ENCODE measurements at regions not wholly inside any gene's neighbourhood (a gene's known extent, or its start where the extent isn't known, plus 50 kb on each side); places are given as distances from the start of the nearest gene placed in this dataset.
"Not testable (repeated sequence)": the region's sequence is repeated elsewhere in the genome, so short reads cannot be mapped to it uniquely, and the experiment has no call there.

DNA sequence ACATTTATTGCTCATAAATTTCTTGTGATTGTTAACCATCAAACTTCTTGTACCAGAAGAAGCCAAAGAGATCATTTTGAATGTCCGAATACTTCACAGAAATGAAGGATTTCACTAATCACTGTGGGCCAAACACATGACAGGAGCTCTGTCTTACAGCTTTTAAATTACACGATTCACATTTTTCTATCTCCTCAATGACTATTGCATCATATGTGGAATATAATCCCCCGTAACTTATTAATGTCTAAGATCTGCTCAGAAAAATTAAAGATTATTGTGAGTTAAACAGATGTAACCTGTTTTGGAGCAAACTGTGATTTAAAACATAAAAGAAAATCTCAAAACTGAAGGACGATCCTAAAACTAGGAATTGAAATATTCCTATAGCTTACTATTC is 645.2 kb upstream of the COX7C start:
- no peaks in the 10 kb centered on the region for H3K9me3 Mint-ChIP-seq
- H3K4me1 Mint-ChIP-seq: no peaks in the 10 kb centered on the region
- H4K20me1 ChIP-seq (ENCODE audit: low read depth): no peaks in the 10 kb centered on the region
- no peak for TF ChIP-seq CTCF (IDR thresholded peaks at IDR 0.05)
- no peaks in the 10 kb centered on the region for H3F3A ChIP-seq (ENCODE audit: low read depth)
- no peak overlapping the region for H3K27ac Mint-ChIP-seq
- H3K4me3 ChIP-seq: no peak overlapping the region
- H3K79me2 ChIP-seq (ENCODE audit: low read depth): no peaks in the 10 kb centered on the region
- H3K4me1 ChIP-seq: no peaks in the 10 kb centered on the region
- no peak overlapping the region for H3K4me3 Mint-ChIP-seq
- H3K27ac ChIP-seq: no peak overlapping the region
- no peaks in the 10 kb centered on the region for H3K27me3 Mint-ChIP-seq (ENCODE audit: insufficient read depth, low read depth)
- no peak for DNase-seq (ENCODE audit: low spot score)
- H3K9me3 ChIP-seq (ENCODE audit: low read depth): no peaks in the 10 kb centered on the region
- H3K27me3 ChIP-seq: no peaks in the 10 kb centered on the region
- H3K36me3 Mint-ChIP-seq: no peaks in the 10 kb centered on the region
- no peak overlapping the region for H3K9ac ChIP-seq
- no peak overlapping the region for H2AFZ ChIP-seq (replicated peaks)
- no peaks in the 10 kb centered on the region for H3K36me3 ChIP-seq
- no peak overlapping the region for H3K4me2 ChIP-seq

GRCh38 chr5:85985167-85985566 is 632.6 kb upstream of the COX7C start:
- Mint-ChIP-seq H3K27me3 (ENCODE audit: insufficient read depth, low read depth) (no peaks in the 10 kb centered on the region), H3K27ac (no peak overlapping the region), H3K36me3 (peaks cover under 1% of the 10 kb centered on the region), H3K4me3 (no peak overlapping the region), H3K4me1 (no peaks in the 10 kb centered on the region), H3K9me3 (peaks cover 6% of the 10 kb centered on the region)
- Histone ChIP-seq H3K9ac (no peak overlapping the region), H3K4me2 (no peak overlapping the region), H3K36me3 (no peaks in the 10 kb centered on the region), H3K4me3 (no peak overlapping the region), H3K79me2 (ENCODE audit: low read depth) (no peaks in the 10 kb centered on the region), H3K9me3 (ENCODE audit: low read depth) (no peaks in the 10 kb centered on the region), H3K4me1 (no peaks in the 10 kb centered on the region), H2AFZ (replicated peaks) (no peak overlapping the region), H3K27ac (no peak overlapping the region), H3F3A (ENCODE audit: low read depth) (no peaks in the 10 kb centered on the region), H4K20me1 (ENCODE audit: low read depth) (no peaks in the 10 kb centered on the region), H3K27me3 (no peaks in the 10 kb centered on the region)
- DNase-seq (ENCODE audit: low spot score): no peak
- TF ChIP-seq CTCF (IDR thresholded peaks at IDR 0.05) (no peak), EZH2 (IDR thresholded peaks at IDR 0.05) (no peak), EZH2phosphoT487 (IDR thresholded peaks at IDR 0.05) (no peak)

DNA sequence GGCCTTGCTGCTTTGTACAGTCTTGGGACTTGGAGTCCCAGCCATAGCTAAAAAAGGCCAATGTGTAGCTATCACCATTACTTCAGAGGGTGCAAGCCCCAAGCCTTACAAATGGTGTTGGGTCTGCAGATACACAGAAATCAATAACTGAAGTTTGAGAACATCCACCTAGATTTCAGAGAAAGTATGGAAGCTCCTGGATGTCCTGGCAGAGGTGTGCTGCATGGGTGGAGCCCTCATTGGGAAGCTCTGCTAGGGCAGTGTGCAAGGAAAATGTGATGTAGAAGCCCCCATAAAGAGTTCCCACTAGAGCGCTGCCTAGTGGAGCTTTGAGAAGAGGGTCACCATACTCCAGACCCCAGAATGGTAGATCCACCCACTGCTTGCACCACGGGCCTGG is 626.7 kb upstream of the COX7C start:
- Mint-ChIP-seq H3K27me3 (ENCODE audit: insufficient read depth, low read depth) (peaks cover 3% of the 10 kb centered on the region), H3K4me3 (no peak overlapping the region), H3K36me3 (peaks cover 3% of the 10 kb centered on the region), H3K9me3 (peaks cover 23% of the 10 kb centered on the region), H3K27ac (no peak overlapping the region), H3K4me1 (no peaks in the 10 kb centered on the region)
- Histone ChIP-seq H3K9ac (no peak overlapping the region), H3F3A (ENCODE audit: low read depth) (no peaks in the 10 kb centered on the region), H3K4me1 (no peaks in the 10 kb centered on the region), H3K4me3 (no peak overlapping the region), H3K4me2 (no peak overlapping the region), H3K9me3 (ENCODE audit: low read depth) (no peaks in the 10 kb centered on the region), H3K36me3 (no peaks in the 10 kb centered on the region), H3K27me3 (no peaks in the 10 kb centered on the region), H2AFZ (replicated peaks) (no peak overlapping the region), H3K27ac (no peak overlapping the region), H3K79me2 (ENCODE audit: low read depth) (no peaks in the 10 kb centered on the region), H4K20me1 (ENCODE audit: low read depth) (no peaks in the 10 kb centered on the region)
- TF ChIP-seq CTCF (IDR thresholded peaks at IDR 0.05) (no peak), EZH2 (IDR thresholded peaks at IDR 0.05) (no peak), EZH2phosphoT487 (IDR thresholded peaks at IDR 0.05) (no peak)
- DNase-seq (ENCODE audit: low spot score): peak; percentile 4

- peaks cover 21% of the 10 kb centered on the region for H3K9me3 Mint-ChIP-seq
- H3K4me3 ChIP-seq; H3K9ac ChIP-seq; H3K4me2 ChIP-seq; H3F3A ChIP-seq (ENCODE audit: low read depth); H3K4me3 Mint-ChIP-seq; H2AFZ ChIP-seq (replicated peaks); H3K27ac ChIP-seq; H3K9me3 ChIP-seq (ENCODE audit: low read depth); DNase-seq (ENCODE audit: low spot score); H3K4me1 ChIP-seq; H3K27me3 ChIP-seq; H3K27ac Mint-ChIP-seq; H3K4me1 Mint-ChIP-seq; H4K20me1 ChIP-seq (ENCODE audit: low read depth); H3K27me3 Mint-ChIP-seq (ENCODE audit: insufficient read depth, low read depth); H3K36me3 Mint-ChIP-seq; H3K36me3 ChIP-seq; H3K79me2 ChIP-seq (ENCODE audit: low read depth): not testable (repeated sequence)
These were observed 623.1 kb upstream of the COX7C start for GRCh38 chr5:85994653-85995052.

Measured in neural progenitor cell (in vitro differentiated cells).